ENCODE measurements at regions not wholly inside any gene's neighbourhood (a gene's known extent, or its start where the extent isn't known, plus 50 kb on each side); places are given as distances from the start of the nearest gene placed in this dataset.

GRCh38 chr20:11395581-11395980 lies 522.1 kb upstream of the BTBD3 start (continued):
- TF ChIP-seq GMEB2 (CRISPR knock-in tag; IDR thresholded peaks at IDR 0.05; ENCODE audit: low read depth) (no peak), ZNF274 (CRISPR knock-in tag; IDR thresholded peaks at IDR 0.05) (no peak), KLF12 (CRISPR knock-in tag; IDR thresholded peaks at IDR 0.05; ENCODE audit: borderline replicate concordance) (no peak), RFXANK (CRISPR knock-in tag; IDR thresholded peaks at IDR 0.05) (no peak), ZNF18 (CRISPR knock-in tag; IDR thresholded peaks at IDR 0.05; ENCODE audit: insufficient replicate concordance) (no peak), KDM5A (IDR thresholded peaks at IDR 0.05; ENCODE audit: borderline replicate concordance, low read length) (no peak), SRSF1 (optimal IDR thresholded peaks at IDR 0.05; ENCODE audit: low read depth, low read length) (no peak)

GRCh38 chr20:11401988-11402387 lies 515.7 kb upstream of the BTBD3 start:
- H3K36me3 ChIP-seq (replicated peaks in 1 of 2; ENCODE audit: control insufficient read depth in 1 of 2, insufficient read depth in 2 of 2, low read length in 2 of 2): no peaks in the 10 kb centered on the region
- no TSS peak for BruUV-seq (replicated peaks)
- H3K79me2 ChIP-seq (ENCODE audit: insufficient read depth, low read length): no peaks in the 10 kb centered on the region
- ATAC-seq: peak; percentile 65
- no peak for DNase-seq (ENCODE audit: low spot score)
- 12% methylated on average over 3 of the region's 3 CpGs for WGBS (ENCODE audit: low lambda C conversion rate)
- in situ Hi-C loops (cut with HindIII; ENCODE audit: extremely low pct_ligation_motif_present, low pct_unique_long_range_greater_than_20kb) (no loop called here), intact Hi-C loops (cut with micrococcal nuclease; ENCODE audit: unreplicated experiment) (no loop called here)
- CTCF ChIA-PET (ENCODE audit: low intra/inter-chr PET ratio, low total read pairs): no interaction called here
- no peak overlapping the region for H3K27ac ChIP-seq (ENCODE audit: extremely low read length, insufficient read depth, low read length)
- TF ChIP-seq IRF1 (CRISPR knock-in tag; IDR thresholded peaks at IDR 0.05; ENCODE audit: low read depth): peak; percentile 84; the same call in 1 of the 2 replicates
- TF ChIP-seq ARID2 (CRISPR knock-in tag; IDR thresholded peaks at IDR 0.05; ENCODE audit: borderline replicate concordance): no peak
- no peaks in the 10 kb centered on the region for H3K9me3 ChIP-seq (ENCODE audit: low read length)
- peak overlapping the region; percentile 8; the same call in 1 of the 2 replicates for H3K9ac ChIP-seq (ENCODE audit: insufficient read depth, low read depth, low read length)
- H3K27me3 ChIP-seq (ENCODE audit: control insufficient read depth in 1 of 2, insufficient read depth in 2 of 2, low read length in 2 of 2): no peaks in the 10 kb centered on the region
- POLR2A ChIA-PET: no interaction called here
- peak overlapping the region; percentile 68 for H2AFZ ChIP-seq (ENCODE audit: low read length)
- no peaks in the 10 kb centered on the region for H4K20me1 ChIP-seq (ENCODE audit: insufficient read depth, low read length)
- peak overlapping the region; percentile 55 for H3K4me2 ChIP-seq (ENCODE audit: low read depth, low read length)
- peak overlapping the region; percentile 27 to 42 (median 30); a peak in 5 of 6 replicates for H3K4me3 ChIP-seq (replicated peaks in 1 of 3; ENCODE audit: insufficient read depth in 1 of 3, low read depth in 2 of 3, low read length in 3 of 3)
- no peaks in the 10 kb centered on the region for H3K4me1 ChIP-seq (ENCODE audit: insufficient read depth, low read length)
- no peak for FAIRE-seq
